HG03575 (cell line): ENCODE measurements at regions not wholly inside any gene's neighbourhood (a gene's known extent, or its start where the extent isn't known, plus 50 kb on each side); places are given as distances from the start of the nearest gene placed in this dataset.
"Not testable (repeated sequence)": the region's sequence is repeated elsewhere in the genome, so short reads cannot be mapped to it uniquely, and the experiment has no call there.

ENCODE experiments used
- ATAC-seq: cut with Tn5 transposase; IDR thresholded peaks from one replicate; pipeline ENCODE4 v1.9.1; 2021; ENCODE audit not compliant: unreplicated experiment, insufficient number of reproducible peaks, low FRiP score; ENCODE audit errors: extremely low read depth

DNA sequence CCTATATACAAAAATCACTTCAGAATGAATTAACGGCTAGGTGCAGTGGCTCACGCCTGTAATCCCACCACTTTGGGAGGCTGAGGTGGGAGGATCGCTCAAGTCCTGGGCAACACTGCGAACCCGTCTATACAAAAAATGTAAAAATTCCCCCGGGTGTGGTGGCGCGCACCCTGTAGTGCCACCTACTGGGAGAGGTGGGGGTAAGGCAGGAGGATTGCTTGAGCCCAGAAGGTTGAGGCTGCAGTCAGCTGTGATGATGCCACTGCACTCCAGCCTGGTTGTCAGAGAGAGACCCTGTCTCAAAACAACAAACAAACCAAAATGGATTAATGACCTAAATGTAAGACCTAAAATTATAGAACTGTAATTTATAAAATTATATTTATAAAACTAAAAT is 236.2 kb downstream of the SPATA31A6 start:
- ATAC-seq, result not testable (repeated sequence)

DNA sequence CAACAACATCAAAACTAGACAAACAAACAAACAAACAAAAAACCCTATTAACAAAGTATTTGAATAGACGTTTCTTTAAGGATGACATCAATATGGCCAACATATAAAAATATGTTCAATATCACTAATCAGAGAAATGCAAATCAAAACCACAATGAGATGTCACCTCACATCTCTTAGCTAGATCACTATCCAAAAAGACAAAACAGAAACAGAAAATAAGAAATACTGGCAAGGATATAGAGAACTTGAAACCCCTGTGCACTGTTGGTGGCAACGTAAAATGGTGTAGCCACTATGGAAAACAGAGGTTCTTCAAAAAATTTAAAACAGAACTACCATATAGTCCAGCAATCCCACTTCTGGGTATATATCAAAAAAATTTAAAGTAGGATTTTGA is 236.9 kb downstream of the SPATA31A6 start:
- not testable (repeated sequence) for ATAC-seq

DNA sequence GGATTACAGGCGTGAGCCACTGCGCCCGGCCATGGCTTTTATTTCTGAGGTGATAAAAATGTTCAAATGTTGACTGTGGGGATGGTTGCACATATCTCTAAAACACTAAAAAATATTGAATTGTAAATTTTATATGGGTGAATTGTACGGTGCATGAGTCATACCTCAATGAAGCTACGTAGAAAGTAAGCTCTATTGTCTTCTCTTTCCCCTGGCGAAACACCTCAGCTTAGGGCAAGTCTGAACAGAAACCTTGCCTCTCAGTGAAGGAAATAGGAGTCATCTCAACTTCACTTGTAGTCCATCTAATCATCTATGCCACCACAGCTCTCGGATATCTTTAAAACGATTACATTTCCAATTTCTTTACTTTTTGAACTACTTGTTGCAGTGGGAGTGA is 238.2 kb downstream of the SPATA31A6 start:
- not testable (repeated sequence) for ATAC-seq

DNA sequence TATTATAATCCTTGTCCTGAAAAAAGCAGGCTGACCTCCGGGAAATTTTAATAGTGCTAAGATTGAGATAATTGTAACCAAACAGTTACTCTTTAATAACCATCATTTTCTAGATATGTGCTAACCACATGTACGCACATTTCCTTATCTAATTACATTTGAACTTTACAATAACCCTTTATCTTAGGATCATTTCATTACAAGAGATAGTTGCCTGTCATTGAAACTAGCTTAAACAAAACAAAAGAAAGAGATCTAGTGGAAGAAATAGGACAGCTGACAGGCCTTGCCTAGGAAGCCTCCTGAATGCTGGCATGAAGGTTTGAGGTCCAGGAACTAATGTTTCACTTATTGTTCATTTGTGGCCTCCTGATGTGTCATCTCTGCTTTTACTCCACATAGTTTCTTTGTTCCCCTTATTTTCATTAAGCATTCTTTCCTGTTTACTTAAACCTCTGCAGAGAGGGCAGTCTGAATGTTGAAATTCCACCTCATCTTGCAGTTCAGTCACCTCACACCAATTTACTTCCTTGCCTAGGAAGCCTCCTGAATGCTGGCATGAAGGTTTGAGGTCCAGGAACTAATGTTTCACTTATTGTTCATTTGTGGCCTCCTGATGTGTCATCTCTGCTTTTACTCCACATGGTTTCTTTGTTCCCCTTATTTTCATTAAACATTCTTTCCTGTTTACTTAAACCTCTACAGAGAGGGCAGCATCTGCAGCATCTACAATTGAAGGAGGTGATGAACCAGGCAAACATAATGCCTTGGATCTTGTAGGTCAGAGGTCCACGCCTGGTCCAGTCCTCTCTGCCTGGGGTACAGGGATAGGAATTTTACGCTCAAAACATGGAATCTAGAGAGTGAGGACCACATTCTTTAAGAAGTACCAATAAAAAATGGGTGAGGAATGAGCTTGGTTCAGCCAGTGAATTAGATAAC is 247.5 kb downstream of the SPATA31A6 start:
- not testable (repeated sequence) for ATAC-seq

DNA sequence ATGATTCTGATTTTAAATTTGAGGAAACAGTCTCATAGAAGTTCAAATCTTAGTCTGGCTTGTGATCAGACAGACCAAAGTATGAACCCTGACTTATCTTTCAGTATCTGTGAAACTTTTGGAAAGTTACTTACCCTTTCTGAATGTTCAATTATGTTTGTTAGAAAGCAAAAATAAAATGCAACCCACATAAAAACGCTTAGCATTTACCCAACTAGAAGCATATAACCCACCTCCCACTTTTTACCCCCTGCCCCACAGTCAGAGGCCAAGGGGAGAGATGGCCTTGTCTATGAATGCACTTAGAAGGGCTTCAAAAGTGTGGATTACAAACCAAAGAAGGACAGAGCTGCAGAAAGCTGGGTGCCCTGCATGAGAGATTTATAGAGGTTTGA is 248.2 kb downstream of the SPATA31A6 start:
- not testable (repeated sequence) for ATAC-seq

DNA sequence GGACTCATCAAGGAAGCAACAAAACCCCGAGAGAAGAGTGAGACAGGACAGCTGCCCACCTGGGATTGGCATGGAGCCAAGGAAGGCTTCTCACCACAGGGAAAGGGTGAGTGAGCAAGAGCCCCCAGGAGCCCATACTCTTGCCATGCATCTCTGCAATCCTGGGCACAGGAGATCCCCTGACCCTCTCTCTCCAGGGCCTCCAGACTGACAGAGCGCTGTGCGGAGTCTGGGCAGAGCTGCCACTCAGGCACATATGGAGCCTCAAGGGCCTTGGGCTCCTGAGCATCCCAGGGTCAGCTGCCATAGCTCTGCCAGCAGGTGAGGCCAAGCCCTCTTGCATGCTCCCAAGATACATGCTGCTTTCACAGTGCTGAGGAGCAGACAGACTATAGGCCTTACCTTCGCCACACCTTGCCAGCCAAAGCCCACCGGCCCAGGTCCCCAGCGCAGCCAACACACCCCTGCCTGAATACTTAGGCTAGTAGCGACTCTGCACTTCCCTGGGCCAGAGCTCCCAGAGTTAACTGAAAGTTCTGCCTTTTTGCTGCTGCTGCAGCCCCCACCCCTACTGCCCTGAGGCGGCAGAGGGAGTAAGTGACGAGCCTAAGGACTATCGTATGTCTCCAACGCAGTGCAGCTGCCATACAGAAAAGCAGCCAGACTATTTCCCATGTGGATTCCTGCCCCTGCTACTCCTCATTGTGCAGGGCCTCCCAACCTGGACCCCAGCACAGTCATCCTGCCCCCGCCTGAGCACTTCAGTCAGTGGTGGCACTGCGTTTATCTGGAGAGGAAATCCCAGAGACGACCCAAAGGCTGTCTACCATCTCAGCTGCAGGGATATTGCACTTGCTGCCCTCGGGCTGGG is 251.6 kb downstream of the SPATA31A6 start:
- ATAC-seq, result not testable (repeated sequence)

DNA sequence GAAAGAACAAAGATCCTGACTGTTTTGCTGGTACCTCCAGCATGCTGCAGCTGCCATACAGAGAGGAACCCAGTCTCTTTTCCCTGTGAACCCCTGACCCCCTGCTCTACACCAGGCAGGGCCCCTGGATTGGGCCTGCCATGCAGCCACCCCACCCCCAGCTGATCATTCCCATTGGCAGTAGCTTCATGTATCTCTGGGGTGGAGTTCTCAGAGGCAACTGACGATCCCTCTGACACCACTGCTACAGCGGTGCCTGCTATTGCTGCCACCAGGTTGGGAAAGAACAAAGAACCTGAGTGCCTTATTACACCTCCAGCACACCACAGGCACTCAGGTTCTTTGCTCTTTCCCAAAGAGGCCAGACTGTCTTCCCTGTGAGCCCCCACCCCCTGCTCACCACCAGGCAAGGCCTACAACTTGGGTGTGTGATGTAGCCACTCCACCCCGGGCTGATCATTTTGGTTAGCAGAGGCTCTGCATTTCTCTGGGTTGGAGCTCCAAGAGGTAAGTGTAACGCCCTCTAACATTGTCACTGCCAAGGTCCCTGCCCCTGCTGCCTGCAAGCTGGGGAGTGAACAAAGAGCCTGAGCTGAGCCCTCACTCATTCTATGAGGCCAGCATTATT is 252.4 kb downstream of the SPATA31A6 start:
- not testable (repeated sequence) for ATAC-seq

DNA sequence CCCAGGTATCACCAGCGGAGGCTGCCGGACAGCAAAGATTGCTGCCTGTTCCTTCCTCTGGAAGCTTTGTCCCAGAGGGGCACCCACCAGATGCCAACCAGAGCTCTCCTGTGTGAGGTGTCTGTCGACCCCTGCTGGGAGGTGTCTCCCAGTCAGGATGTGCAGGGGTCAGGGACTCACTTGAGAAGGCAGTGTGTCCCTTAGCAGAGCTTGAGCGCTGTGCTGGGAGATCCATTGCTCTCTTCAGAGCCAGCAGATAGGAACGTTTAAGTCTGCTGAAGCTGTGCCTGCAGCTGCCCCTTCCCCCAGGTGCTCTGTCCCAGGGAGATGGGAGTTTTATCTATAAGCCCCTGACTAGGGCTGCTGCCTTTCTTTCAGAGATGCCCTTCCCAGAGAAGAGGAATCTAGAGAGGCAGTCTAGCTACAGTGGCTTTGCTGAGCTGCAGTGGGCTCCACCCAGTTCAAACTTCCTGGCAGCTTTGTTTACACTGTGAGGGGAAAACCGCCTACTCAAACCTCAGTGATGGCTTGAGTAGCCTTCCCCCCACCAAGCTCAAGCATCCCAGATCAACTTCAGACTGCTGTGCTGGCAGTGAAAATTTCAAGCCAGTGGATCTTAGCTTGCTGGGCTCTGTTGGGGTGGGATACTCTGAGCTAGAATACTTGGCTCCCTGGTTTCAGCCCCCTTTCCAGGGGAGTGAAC is 253.7 kb downstream of the SPATA31A6 start:
- not testable (repeated sequence) for ATAC-seq

DNA sequence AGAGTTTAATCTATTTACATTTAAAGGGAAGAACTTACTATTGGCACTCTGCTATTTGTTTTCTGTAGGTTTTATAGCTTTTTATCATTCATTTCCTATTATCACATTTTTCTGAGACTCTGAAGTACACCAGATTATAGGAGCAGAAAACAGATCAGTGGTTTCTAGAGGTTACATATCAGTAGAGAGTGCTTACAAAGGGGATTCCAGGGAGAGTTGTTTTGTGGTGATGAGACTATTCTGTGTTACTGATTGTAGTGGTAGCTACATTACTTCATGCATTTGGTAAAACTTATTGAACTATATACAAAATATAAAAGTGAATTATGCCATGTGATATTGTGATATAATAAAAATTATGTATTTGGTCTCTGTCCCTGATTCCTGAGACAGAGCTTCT is 259.2 kb downstream of the SPATA31A6 start:
- not testable (repeated sequence) for ATAC-seq

DNA sequence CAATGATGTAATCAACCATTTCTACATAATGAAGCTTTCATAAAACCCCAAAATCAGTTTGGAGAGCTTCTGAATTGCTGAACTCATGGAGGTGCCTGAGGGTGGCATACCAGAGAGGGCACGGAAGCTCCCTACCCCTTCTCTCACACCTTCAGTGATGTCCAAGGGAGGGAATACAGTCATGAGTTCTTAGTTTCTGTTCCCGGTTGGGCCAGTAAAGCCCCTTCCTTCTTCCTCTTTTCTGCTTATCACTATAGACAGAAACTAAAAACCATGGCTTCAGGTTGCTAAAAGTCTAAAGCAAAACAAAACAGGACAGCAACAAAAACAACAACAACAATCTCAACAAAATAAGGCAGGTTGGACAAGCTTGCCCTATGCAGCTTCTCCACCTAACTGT is 260.0 kb downstream of the SPATA31A6 start:
- not testable (repeated sequence) for ATAC-seq

DNA sequence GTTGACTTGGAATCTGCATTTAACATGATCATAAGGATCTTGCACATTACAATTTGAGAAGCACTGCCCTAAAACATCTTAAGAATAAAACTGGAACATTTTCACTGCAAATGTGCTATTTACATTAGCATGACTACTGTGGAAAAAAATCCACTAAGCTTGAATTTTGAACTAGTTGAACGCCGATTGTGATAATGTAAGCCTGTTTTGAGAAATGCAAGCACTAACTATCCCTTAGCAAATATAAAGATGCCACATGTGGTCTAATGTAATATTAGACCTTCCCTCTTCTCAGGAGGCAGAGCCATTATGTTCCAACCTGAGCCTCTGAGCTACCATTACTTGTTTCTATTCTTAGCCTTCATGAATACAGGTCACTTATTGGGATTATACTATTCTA is 278.0 kb downstream of the SPATA31A6 start:
- ATAC-seq, result not testable (repeated sequence)

DNA sequence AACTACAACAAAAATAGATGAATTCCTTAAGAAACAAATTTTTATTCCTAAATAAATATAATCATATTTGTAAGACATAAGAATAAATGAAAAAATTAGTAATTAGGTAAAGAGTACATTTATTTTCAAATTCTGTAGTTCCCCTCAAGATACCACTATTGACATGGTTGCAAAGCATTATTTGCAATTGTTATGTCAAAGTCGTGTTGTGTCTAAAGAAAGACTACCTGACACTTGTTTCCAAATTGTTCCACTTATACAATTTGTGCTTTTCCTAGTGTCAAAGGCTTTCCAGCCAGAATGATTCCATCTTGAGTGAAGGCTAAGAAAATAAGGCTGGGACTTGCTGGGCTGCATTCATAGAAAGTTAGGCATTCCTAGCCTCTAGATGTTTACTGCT is 278.4 kb downstream of the SPATA31A6 start:
- not testable (repeated sequence) for ATAC-seq

DNA sequence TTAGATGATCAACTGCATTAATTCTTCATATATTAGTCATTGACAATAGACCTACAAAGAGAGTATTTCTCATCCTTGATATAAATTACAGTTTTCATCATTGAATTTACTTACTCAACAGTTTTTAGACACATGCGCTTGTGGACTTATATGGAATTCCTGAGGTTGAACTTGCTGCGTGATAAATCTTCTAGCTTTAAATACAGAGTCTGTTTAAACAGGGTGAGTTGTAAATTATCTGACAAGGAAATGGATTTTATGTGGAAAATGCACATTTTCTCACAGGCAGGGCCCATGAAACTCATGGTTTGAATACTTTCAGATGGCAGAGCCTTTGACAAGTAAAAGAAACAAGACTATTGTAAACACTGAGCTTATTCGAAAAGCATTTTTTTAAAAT is 280.5 kb downstream of the SPATA31A6 start:
- ATAC-seq, result not testable (repeated sequence)

DNA sequence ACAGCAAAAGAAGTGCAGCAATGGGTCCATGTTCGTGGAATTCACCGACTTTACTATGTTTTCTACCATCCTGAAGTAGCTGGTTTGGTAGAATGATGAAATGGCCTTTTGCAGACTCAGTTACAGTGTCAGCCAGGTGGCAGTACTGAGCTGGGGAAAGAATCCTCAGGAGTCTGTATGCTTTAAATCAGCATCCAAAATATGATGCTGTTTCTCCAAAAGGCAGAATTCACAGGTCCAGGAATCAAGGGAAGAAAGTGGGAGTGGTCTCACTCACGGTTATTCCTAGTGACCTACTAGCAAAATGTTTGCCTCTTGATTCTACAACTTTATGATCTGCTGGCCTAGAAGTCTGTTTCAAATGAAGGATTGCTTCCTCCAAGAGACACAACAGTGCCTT is 287.1 kb downstream of the SPATA31A6 start:
- not testable (repeated sequence) for ATAC-seq

DNA sequence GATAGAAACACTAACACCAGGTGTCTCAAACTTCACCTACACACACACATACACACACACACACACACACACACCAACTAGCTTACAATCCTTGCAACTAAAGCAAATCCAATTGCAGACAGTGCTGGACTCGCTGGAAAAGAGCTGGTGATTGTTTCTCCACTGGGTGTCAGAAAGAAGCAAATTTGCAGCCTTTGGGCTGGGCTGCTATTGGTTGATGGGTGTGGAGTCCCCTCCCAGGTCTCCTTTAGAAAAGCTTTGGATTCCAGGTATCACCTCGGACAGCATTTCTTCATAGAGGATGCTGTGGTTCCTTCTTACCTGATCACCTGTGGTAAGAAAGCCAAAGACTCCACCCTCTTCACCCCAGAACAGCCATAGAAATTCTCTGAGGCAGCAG is 307.5 kb downstream of the SPATA31A6 start:
- ATAC-seq, result not testable (repeated sequence)

DNA sequence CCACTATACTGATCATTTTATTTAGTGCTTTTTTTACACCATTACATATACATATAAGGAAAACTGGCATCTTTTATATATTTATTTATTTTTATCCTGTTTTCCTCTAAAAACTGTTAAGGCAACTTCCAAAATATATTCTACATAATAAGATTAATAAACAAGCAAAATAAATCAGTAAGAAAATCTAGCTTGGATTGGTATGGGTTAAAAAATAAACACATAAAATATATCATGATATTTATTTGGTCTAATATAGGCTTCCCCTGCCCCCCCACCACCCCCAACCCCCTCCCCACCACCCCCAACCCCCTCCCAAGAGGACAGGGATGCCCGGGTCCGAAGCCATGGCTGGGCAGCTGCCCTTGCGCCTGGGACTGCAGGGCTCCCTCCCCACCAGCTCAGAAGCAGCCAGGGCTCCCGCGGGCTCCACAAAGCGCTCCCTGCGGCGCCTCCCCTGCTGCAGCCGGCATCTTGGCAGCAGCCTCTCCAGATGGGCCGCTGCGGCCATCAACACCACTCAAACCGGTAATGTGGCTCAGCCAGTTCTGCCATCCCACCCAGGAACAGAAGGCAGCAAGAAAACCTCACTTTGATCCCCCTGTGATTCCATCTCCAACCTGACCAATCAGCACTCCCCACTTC is 319.3 kb downstream of the SPATA31A6 start:
- ATAC-seq, result not testable (repeated sequence)

DNA sequence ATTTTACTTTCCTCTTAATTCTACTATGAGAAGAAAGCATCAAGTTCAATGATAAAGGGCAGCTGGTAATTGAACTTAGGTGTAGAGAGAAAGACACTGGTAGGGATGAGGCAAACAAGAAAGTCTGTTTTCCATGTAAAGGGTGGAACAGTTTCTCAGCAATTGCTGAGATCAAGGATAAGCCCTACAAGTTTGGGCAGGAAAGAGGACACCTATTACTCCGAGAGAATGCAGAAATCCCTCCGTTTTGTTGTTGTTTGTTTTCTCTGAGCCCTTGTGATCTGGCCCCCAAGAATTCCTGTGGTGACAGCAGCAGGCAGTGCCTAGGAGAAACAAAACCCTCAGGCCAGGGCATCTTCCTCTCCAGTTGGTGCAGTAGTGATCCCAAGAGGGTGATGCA is 324.7 kb downstream of the SPATA31A6 start:
- not testable (repeated sequence) for ATAC-seq

DNA sequence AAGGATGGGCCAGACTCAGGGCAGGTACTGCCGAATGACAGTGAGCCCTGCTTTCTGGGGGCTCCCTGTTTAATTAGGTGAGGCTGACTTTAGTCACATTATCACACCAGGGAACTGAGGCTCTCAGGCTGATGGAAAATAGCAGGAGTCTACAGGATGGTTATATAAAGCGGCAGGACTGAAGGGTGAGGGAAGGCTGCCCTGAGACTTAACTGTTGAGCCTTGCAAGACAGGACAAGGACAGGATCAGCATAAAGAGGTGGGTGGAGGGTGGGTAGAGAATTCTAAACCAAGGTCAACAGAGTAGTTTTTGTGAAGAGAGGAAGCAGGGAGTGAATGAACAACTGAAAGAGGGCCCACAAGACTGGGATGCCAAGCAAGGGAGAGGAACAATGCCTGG is 330.1 kb downstream of the SPATA31A6 start:
- ATAC-seq, result not testable (repeated sequence)
